Heart left ventricle (tissue), 13 donors: ENCODE measurements at regions not wholly inside any gene's neighbourhood (a gene's known extent, or its start where the extent isn't known, plus 50 kb on each side); places are given as distances from the start of the nearest gene placed in this dataset.

Experiments used
- POLR2A ChIP-seq, 2 donors: fragments of 450-650 bp; IDR thresholded peaks; one replicate each; pipeline ENCODE4 v1.6.1; 2017; ENCODE audit warnings: antibody characterized with exemption in 2 of 2, mild to moderate bottlenecking in 2 of 2, moderate library complexity in 2 of 2
- TF ChIP-seq, protein P1 (sequence below), 12 donors: fragments of 200-600 bp; sonication (generic) in 4 of 12; IDR thresholded peaks; one replicate each; pipeline versions ENCODE4 v1.5.0 to v1.8.0; 2018 to 2022; ENCODE audit warnings: antibody characterized with exemption in 12 of 12, mild to moderate bottlenecking in 5 of 12
- donor health status: ischemic (EF 13 %, LVEDD 7.1; RV severe dilation, severe dysfunction).
- donor health status: DM: no; HTN: yes; CAD: no.
- donor health status: DM: no; HTN: no; CAD: no.
- donor health status: ischemic (EF 25% LVEDD 6.9; RV normal size, moderate dysfunction).
- donor health status: ischemic (EF 25% LVEDD 5.7; RV mildly dilated, moderate dysfunction).
- donor health status: ischemic (EF 35%, LVEDD 5.7; RV mildly dilated, moderate dysfunction).
- donor health status: nonischemic (EF 11% LVEDD 7.7; RV severe dilation, severe dysfunction).
- donor health status: DM: yes; HTN: yes; CAD: no.
- donor health status: PGD.
- donor health status: ischemic (EF 29% LVEDD 5.4; RV normal size, mild dysfunction).
- donor health status: nonischemic (EF 23%, LVEDD 6.1; RV moderate dilation, normal function).

- TF ChIP-seq, protein P1, sequence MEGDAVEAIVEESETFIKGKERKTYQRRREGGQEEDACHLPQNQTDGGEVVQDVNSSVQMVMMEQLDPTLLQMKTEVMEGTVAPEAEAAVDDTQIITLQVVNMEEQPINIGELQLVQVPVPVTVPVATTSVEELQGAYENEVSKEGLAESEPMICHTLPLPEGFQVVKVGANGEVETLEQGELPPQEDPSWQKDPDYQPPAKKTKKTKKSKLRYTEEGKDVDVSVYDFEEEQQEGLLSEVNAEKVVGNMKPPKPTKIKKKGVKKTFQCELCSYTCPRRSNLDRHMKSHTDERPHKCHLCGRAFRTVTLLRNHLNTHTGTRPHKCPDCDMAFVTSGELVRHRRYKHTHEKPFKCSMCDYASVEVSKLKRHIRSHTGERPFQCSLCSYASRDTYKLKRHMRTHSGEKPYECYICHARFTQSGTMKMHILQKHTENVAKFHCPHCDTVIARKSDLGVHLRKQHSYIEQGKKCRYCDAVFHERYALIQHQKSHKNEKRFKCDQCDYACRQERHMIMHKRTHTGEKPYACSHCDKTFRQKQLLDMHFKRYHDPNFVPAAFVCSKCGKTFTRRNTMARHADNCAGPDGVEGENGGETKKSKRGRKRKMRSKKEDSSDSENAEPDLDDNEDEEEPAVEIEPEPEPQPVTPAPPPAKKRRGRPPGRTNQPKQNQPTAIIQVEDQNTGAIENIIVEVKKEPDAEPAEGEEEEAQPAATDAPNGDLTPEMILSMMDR (IDR thresholded peaks at IDR 0.05): no peak
- TF ChIP-seq POLR2A (IDR thresholded peaks at IDR 0.05): no peak
These were observed 88.3 kb upstream of the PIK3CG start for GRCh38 chr7:106776618-106777347.
